SJCRH30 (cell line): ENCODE measurements at regions not wholly inside any gene's neighbourhood (a gene's known extent, or its start where the extent isn't known, plus 50 kb on each side); places are given as distances from the start of the nearest gene placed in this dataset.
"Not testable (repeated sequence)": the region's sequence is repeated elsewhere in the genome, so short reads cannot be mapped to it uniquely, and the experiment has no call there.

Source experiments
- DNase-seq, 2 experiments: peaks; one replicate each; pipeline ENCODE4 v3.0.0-alpha.2; 2015 to 2020
- H3K27ac ChIP-seq: fragments of 250-450 bp; sonication (Bioruptor Pico); 2 replicates; pipeline ENCODE4 v1.5.1; 2020; ENCODE audit warnings: mild to moderate bottlenecking, moderate library complexity
- H3K27me3 ChIP-seq: fragments of 250-450 bp; sonication (Bioruptor Pico); 2 replicates; pipeline ENCODE4 v1.5.1; 2020; ENCODE audit warnings: mild to moderate bottlenecking, moderate library complexity
- H3K36me3 ChIP-seq: fragments of 250-450 bp; sonication (Bioruptor Pico); 2 replicates; pipeline ENCODE4 v1.5.1; 2020; ENCODE audit warnings: mild to moderate bottlenecking, moderate library complexity
- H3K4me1 ChIP-seq: fragments of 250-450 bp; sonication (Bioruptor Pico); 2 replicates; pipeline ENCODE4 v1.5.1; 2020; ENCODE audit warnings: mild to moderate bottlenecking, moderate library complexity
- H3K4me3 ChIP-seq: fragments of 250-450 bp; sonication (Bioruptor Pico); 2 replicates; pipeline ENCODE4 v1.5.1; 2020; ENCODE audit warnings: mild to moderate bottlenecking, moderate library complexity
- H3K9me3 ChIP-seq: fragments of 250-450 bp; sonication (Bioruptor Pico); replicated peaks from 2 replicates; pipeline ENCODE4 v1.5.1; 2020; ENCODE audit warnings: mild to moderate bottlenecking, moderate library complexity

- H3K9me3 ChIP-seq, result no peaks in the 10 kb centered on the region
- DNase-seq, result no peak
- no peak overlapping the region for H3K4me3 ChIP-seq
- no peak overlapping the region for H3K27ac ChIP-seq
- H3K27me3 ChIP-seq, result no peaks in the 10 kb centered on the region
- H3K4me1 ChIP-seq, result no peaks in the 10 kb centered on the region
- no peaks in the 10 kb centered on the region for H3K36me3 ChIP-seq
Observed at GRCh38 chr5:18503797-18504328, 869.6 kb downstream of the TAF11L14 start.

- no peaks in the 10 kb centered on the region for H3K27me3 ChIP-seq
- H3K9me3 ChIP-seq, result no peaks in the 10 kb centered on the region
- DNase-seq, result no peak
- no peaks in the 10 kb centered on the region for H3K4me1 ChIP-seq
- H3K36me3 ChIP-seq, result no peaks in the 10 kb centered on the region
- no peak overlapping the region for H3K4me3 ChIP-seq
- H3K27ac ChIP-seq, result no peak overlapping the region
Observed at GRCh38 chr5:18507114-18507513, 872.9 kb downstream of the TAF11L14 start.

GRCh38 chr5:18517641-18518380 lies 883.6 kb downstream of the TAF11L14 start:
- Histone ChIP-seq H3K36me3 (no peaks in the 10 kb centered on the region), H3K4me3 (no peak overlapping the region), H3K9me3 (no peaks in the 10 kb centered on the region), H3K27ac (no peak overlapping the region), H3K27me3 (no peaks in the 10 kb centered on the region), H3K4me1 (no peaks in the 10 kb centered on the region)
- DNase-seq, result no peak

DNA sequence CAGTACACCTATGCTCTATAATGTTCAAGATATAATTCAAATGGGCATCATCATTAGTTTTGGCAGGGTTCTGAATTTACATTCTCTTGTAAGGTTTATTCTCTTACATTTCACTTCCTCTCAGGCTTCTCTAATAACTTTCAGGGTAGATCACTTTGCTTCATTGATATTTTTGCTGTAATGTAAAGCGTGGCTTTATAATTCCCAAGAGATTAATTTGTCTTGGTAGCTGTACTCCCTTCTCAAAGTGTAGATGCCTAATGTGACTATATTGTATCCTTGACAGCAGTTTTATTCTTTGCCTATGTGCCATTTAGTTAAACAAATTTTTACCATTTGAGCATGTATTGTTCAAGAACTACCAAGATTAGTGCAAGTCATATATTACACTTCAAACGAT lies 889.1 kb downstream of the TAF11L14 start:
- no peaks in the 10 kb centered on the region for H3K36me3 ChIP-seq
- DNase-seq, result no peak
- no peak overlapping the region for H3K27ac ChIP-seq
- no peaks in the 10 kb centered on the region for H3K27me3 ChIP-seq
- H3K4me3 ChIP-seq, result no peak overlapping the region
- H3K9me3 ChIP-seq, result no peaks in the 10 kb centered on the region
- H3K4me1 ChIP-seq, result no peaks in the 10 kb centered on the region

- H3K4me1 ChIP-seq, result no peaks in the 10 kb centered on the region
- no peaks in the 10 kb centered on the region for H3K9me3 ChIP-seq
- DNase-seq, result no peak
- no peaks in the 10 kb centered on the region for H3K27me3 ChIP-seq
- H3K36me3 ChIP-seq, result no peaks in the 10 kb centered on the region
- no peak overlapping the region for H3K27ac ChIP-seq
- no peak overlapping the region for H3K4me3 ChIP-seq
Observed at GRCh38 chr5:18526792-18527405, 892.6 kb downstream of the TAF11L14 start.

- Histone ChIP-seq H3K4me3 (no peak overlapping the region), H3K36me3 (no peaks in the 10 kb centered on the region), H3K4me1 (no peaks in the 10 kb centered on the region), H3K9me3 (no peaks in the 10 kb centered on the region), H3K27ac (no peak overlapping the region), H3K27me3 (no peaks in the 10 kb centered on the region)
- DNase-seq, result no peak
Observed at GRCh38 chr5:18533137-18533536, 898.9 kb downstream of the TAF11L14 start.

DNA sequence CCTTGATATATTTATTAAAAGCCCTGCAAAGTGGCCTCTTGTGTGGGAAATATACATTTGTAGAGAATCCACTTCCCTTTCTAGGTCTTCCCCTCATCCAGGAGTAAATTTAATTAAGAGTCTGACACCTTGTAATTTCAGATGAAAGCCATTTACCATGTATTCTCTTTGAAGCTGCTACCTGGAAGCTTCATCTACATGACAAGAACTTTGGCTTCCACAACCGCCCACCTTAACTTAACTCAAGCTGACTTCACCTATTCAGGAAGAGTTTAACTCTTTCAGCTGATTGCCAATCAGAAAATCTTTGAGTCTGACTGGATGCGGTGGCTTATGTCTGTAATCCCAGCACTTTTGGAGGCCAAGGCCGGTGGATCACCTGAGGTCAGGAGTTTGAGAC lies 899.9 kb downstream of the TAF11L14 start:
- H3K9me3 ChIP-seq, result no peaks in the 10 kb centered on the region
- H3K4me1 ChIP-seq, result no peaks in the 10 kb centered on the region
- no peak for DNase-seq
- H3K27me3 ChIP-seq, result no peaks in the 10 kb centered on the region
- H3K4me3 ChIP-seq, result no peak overlapping the region
- no peaks in the 10 kb centered on the region for H3K36me3 ChIP-seq
- no peak overlapping the region for H3K27ac ChIP-seq

DNA sequence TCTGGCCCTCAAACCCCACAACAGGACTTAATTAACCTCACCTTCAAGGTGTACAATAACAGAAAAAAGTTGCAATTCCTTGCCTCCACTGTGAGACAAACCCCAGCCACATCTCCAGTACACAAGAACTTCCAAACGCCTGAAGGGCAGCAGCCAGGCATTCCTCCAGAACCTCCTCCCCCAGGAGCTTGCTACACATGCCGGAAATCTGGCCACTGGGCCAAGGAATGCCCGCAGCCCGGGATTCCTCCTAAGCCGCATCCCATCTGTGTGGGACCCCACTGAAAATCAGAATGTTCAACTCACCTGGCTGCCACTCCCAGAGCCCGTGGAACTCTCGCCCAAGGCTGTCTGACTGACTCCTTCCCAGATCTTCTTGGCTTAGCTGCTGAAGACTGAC lies 901.5 kb downstream of the TAF11L14 start:
- DNase-seq, H3K27ac ChIP-seq, H3K4me1 ChIP-seq, H3K36me3 ChIP-seq, H3K9me3 ChIP-seq, H3K27me3 ChIP-seq, H3K4me3 ChIP-seq: not testable (repeated sequence)

DNA sequence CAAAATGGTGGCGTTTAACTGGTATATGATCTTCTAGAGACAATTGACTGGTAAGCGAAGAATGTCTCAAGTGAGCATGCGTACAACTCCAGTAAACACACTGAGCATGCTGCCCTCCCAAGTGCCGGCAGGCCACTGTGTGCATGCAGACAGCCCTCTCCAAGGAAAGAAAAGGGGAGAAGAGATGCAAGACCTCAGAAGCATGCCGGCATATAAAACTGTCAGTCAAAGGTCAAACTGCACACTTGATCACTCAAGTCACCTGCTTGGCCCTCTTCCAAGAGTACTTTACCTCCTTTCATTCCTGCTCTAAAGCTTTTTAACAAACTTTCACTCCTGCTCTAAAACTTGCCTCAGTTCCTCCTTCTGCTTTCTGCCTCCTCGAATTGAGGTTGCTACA lies 910.2 kb downstream of the TAF11L14 start:
- Histone ChIP-seq H3K27ac (no peak overlapping the region), H3K4me1 (no peaks in the 10 kb centered on the region), H3K4me3 (no peak overlapping the region), H3K36me3 (no peaks in the 10 kb centered on the region), H3K27me3 (no peaks in the 10 kb centered on the region), H3K9me3 (no peaks in the 10 kb centered on the region)
- DNase-seq, result no peak

- Histone ChIP-seq H3K36me3 (no peaks in the 10 kb centered on the region), H3K4me1 (no peaks in the 10 kb centered on the region), H3K27me3 (no peaks in the 10 kb centered on the region), H3K27ac (no peak overlapping the region), H3K4me3 (no peak overlapping the region), H3K9me3 (no peaks in the 10 kb centered on the region)
- DNase-seq, result no peak
Observed at GRCh38 chr5:18546591-18546990, 912.3 kb downstream of the TAF11L14 start.

- Histone ChIP-seq H3K4me1 (no peaks in the 10 kb centered on the region), H3K27ac (no peak overlapping the region), H3K36me3 (no peaks in the 10 kb centered on the region), H3K4me3 (no peak overlapping the region), H3K27me3 (no peaks in the 10 kb centered on the region), H3K9me3 (no peaks in the 10 kb centered on the region)
- DNase-seq, result no peak
Observed at GRCh38 chr5:18551716-18552115, 917.5 kb downstream of the TAF11L14 start.

DNA sequence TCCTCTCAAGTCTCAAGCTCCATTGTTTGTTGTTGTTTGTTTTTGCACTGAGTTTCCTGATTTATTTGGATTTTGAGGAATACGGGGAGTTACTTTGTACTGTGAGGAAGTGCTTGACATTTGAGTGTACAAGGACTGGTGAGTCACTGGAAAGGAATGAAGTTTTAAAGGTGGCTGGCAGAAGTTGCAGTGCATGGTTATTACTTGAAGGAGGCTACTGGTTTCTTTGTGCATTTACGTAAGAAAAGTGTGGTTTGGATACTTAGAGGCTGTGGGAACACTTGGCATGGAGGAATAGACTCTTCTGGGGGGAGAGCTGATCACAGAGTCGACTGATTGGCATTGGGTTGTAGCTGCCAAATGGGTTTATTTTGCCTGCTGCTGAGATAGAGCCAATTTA lies 919.0 kb downstream of the TAF11L14 start:
- no peaks in the 10 kb centered on the region for H3K9me3 ChIP-seq
- no peaks in the 10 kb centered on the region for H3K4me1 ChIP-seq
- peak in 1 of 2 experiments; percentile 1 for DNase-seq
- H3K27me3 ChIP-seq, result no peaks in the 10 kb centered on the region
- H3K36me3 ChIP-seq, result no peaks in the 10 kb centered on the region
- H3K27ac ChIP-seq, result no peak overlapping the region
- H3K4me3 ChIP-seq, result no peak overlapping the region

- Histone ChIP-seq H3K4me1 (no peaks in the 10 kb centered on the region), H3K4me3 (no peak overlapping the region), H3K36me3 (no peaks in the 10 kb centered on the region), H3K9me3 (no peaks in the 10 kb centered on the region), H3K27me3 (no peaks in the 10 kb centered on the region), H3K27ac (no peak overlapping the region)
- no peak for DNase-seq
Observed at GRCh38 chr5:18560602-18561001, 926.3 kb downstream of the TAF11L14 start.

GRCh38 chr5:18563853-18564252 lies 929.6 kb downstream of the TAF11L14 start:
- Histone ChIP-seq H3K27ac (no peak overlapping the region), H3K9me3 (no peaks in the 10 kb centered on the region), H3K4me3 (no peak overlapping the region), H3K36me3 (no peaks in the 10 kb centered on the region), H3K27me3 (no peaks in the 10 kb centered on the region), H3K4me1 (no peaks in the 10 kb centered on the region)
- DNase-seq, result no peak

DNA sequence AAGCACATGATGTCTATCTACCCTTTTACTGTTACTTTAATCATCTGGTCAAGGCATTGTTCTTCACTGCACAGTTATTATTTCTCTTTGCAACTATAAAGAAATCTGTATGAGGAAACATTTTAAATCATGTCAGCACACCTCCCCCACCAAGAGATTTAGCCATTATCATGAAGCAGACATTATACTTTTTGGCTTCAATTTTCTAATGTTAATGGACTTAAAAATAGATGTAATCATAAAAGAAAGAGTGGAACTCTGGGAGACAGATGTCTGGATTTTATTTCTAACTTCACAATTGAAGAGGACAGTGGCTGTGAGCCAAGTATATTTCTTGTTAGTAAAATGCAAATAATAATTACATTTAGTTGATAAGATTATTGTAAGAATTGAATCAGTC lies 932.4 kb downstream of the TAF11L14 start:
- H3K9me3 ChIP-seq, result no peaks in the 10 kb centered on the region
- H3K4me1 ChIP-seq, result no peaks in the 10 kb centered on the region
- DNase-seq, result no peak
- H3K4me3 ChIP-seq, result no peak overlapping the region
- H3K27ac ChIP-seq, result no peak overlapping the region
- H3K36me3 ChIP-seq, result no peaks in the 10 kb centered on the region
- no peaks in the 10 kb centered on the region for H3K27me3 ChIP-seq

- H3K36me3 ChIP-seq, result no peaks in the 10 kb centered on the region
- no peaks in the 10 kb centered on the region for H3K9me3 ChIP-seq
- no peaks in the 10 kb centered on the region for H3K4me1 ChIP-seq
- DNase-seq, result no peak
- H3K27ac ChIP-seq, result no peak overlapping the region
- H3K4me3 ChIP-seq, result no peak overlapping the region
- no peaks in the 10 kb centered on the region for H3K27me3 ChIP-seq
Observed at GRCh38 chr5:18576586-18576985, 942.3 kb downstream of the TAF11L14 start.
